ENCODE measurements at regions not wholly inside any gene's neighbourhood (a gene's known extent, or its start where the extent isn't known, plus 50 kb on each side); places are given as distances from the start of the nearest gene placed in this dataset.
A peak's percentile ranks its signal among the peaks of the same experiment; 100 is the strongest.

DNA sequence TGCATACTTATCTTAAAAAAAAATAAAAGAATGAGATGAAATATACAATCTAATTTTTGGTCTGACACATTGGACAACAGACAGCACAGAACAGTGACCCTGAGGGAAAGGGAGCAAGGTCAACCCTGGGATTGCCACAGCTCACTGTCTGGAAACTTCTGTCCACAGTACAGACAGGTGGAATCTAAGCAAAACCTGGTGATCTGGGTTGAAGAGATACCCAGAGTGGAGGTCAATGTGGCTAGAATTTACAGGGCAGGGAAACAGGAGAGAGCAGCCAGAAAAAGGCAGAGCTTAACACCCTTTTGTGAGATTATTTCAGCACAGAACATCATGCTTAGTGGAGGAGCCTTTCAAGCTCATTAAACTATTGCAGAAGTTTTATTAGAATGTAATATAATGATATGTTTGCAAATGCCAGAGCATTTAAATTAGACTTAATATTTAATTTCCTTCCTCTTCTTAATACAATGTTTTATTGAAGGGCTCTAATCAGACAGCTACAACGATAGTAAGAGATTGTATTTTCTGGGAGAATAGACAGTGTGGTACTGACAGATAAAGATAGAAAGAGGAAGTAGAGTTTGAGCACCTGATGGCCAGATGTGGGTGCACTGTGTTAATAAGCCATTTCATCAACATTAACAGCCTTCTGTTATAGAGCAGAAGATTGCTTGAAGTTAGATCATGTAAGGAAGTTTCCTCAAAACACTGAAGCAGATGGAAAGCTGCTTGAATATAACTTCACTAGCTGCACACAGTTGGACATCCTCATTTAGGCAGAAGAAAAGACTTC is 309.4 kb downstream of the HGF start:
- TF ChIP-seq POLR2A (IDR thresholded peaks at IDR 0.05; ENCODE audit: low read depth, low read length) (no peak), POLR2AphosphoS5 (IDR thresholded peaks at IDR 0.05; ENCODE audit: low read depth, low read length) (no peak), TAF1 (IDR thresholded peaks at IDR 0.05; ENCODE audit: low read depth, low read length) (no peak), SPI1 (IDR thresholded peaks at IDR 0.05; ENCODE audit: low read depth, low read length) (0 out of 2 replicates have a peak, but pooled peaks have one; percentile 21)
